Calu3 (cell line): ENCODE measurements at regions not wholly inside any gene's neighbourhood (a gene's known extent, or its start where the extent isn't known, plus 50 kb on each side); places are given as distances from the start of the nearest gene placed in this dataset.

Experiments used
- BruUV-seq: library from RNA; stranded (reverse); fragments of 400-500 nt; replicated peaks from 2 replicates; lab custom pipeline; 2021; lab: Mats Ljungman, UMichigan
- CTCF ChIA-PET: fragments of 300-600 bp; sonication (Branson Sonifier 250); formaldehyde crosslinking; loops from one replicate; lab custom pipeline; 2022; ENCODE audit warnings: antibody characterized with exemption; lab: Charles Lee
- DNase-seq: peaks from one replicate; pipeline ENCODE4 v3.0.0; 2022
- H3K27ac Mint-ChIP-seq: one replicate; pipeline ENCODE4 v1.8.0; 2022; ENCODE audit warnings: mixed read lengths; ENCODE audit not compliant: unreplicated experiment
- H3K27me3 Mint-ChIP-seq: one replicate; pipeline ENCODE4 v1.8.0; 2022; ENCODE audit warnings: mixed read lengths; ENCODE audit not compliant: unreplicated experiment
- H3K36me3 Mint-ChIP-seq: one replicate; pipeline ENCODE4 v1.8.0; 2022; ENCODE audit warnings: mild to moderate bottlenecking, moderate library complexity, mixed read lengths; ENCODE audit not compliant: insufficient read depth, unreplicated experiment
- H3K4me1 Mint-ChIP-seq: one replicate; pipeline ENCODE4 v1.8.0; 2022; ENCODE audit warnings: mild to moderate bottlenecking, low read depth, mixed read lengths; ENCODE audit not compliant: unreplicated experiment
- H3K4me3 Mint-ChIP-seq: one replicate; pipeline ENCODE4 v1.8.0; 2022; ENCODE audit warnings: mild to moderate bottlenecking, low read depth, moderate library complexity, mixed read lengths; ENCODE audit not compliant: unreplicated experiment
- H3K9me3 Mint-ChIP-seq: one replicate; pipeline ENCODE4 v1.8.0; 2022; ENCODE audit warnings: low read depth, mixed read lengths; ENCODE audit not compliant: unreplicated experiment
- intact Hi-C: fragments of 100-400 bp; cut with micrococcal nuclease; formaldehyde crosslinking; loops from one replicate; pipeline ENCODE4 v1.10.0; 2022; ENCODE audit not compliant: unreplicated experiment
- TF ChIP-seq, protein P1 (sequence below): fragments of 200-600 bp; IDR thresholded peaks from one replicate; pipeline ENCODE4 v1.8.0; 2022; ENCODE audit warnings: antibody characterized with exemption; ENCODE audit not compliant: unreplicated experiment

DNA sequence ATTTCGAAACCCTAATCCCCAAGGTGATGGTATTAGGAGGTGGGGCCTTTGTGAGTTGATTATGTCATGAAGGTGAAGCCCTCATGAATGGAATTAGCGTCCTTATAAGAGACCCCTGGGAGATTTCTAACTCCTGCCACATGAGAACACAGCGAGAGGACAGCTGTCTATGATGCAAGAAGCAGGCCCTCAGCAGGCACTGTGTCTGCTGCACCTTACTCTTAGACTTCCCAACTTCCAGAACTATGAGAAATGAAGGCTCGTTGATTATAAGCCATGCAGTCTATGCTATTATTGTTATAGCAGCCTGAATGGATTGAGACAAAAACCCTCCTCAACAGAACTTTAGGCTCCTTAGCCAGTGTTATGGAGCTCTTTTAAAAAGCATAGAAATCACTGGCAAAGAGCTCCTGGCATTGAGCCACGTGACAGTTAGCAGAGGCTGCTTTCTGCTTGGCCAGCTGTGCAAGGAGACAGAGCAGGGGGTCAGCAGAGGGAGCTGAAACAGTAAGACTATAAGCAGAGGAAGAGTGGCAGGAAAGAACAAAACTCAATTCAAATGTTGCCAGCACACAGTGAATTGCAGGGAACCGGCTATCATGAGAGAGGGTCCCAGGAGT lies 219.2 kb upstream of the FAT1 start:
- Mint-ChIP-seq H3K36me3 (no peaks in the 10 kb centered on the region), H3K4me3 (no peak overlapping the region), H3K4me1 (peaks cover 29% of the 10 kb centered on the region), H3K27me3 (no peaks in the 10 kb centered on the region), H3K9me3 (peaks cover 3% of the 10 kb centered on the region), H3K27ac (no peak overlapping the region)
- TF ChIP-seq, protein P1, sequence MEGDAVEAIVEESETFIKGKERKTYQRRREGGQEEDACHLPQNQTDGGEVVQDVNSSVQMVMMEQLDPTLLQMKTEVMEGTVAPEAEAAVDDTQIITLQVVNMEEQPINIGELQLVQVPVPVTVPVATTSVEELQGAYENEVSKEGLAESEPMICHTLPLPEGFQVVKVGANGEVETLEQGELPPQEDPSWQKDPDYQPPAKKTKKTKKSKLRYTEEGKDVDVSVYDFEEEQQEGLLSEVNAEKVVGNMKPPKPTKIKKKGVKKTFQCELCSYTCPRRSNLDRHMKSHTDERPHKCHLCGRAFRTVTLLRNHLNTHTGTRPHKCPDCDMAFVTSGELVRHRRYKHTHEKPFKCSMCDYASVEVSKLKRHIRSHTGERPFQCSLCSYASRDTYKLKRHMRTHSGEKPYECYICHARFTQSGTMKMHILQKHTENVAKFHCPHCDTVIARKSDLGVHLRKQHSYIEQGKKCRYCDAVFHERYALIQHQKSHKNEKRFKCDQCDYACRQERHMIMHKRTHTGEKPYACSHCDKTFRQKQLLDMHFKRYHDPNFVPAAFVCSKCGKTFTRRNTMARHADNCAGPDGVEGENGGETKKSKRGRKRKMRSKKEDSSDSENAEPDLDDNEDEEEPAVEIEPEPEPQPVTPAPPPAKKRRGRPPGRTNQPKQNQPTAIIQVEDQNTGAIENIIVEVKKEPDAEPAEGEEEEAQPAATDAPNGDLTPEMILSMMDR: no peak
- no TSS peak for BruUV-seq
- CTCF ChIA-PET: no interaction called here
- DNase-seq: no peak
- intact Hi-C loops: loop anchor here (10.0 kb wide), 1 partner anchor 662 kb away; no protein-coding TSS in a partner anchor

DNA sequence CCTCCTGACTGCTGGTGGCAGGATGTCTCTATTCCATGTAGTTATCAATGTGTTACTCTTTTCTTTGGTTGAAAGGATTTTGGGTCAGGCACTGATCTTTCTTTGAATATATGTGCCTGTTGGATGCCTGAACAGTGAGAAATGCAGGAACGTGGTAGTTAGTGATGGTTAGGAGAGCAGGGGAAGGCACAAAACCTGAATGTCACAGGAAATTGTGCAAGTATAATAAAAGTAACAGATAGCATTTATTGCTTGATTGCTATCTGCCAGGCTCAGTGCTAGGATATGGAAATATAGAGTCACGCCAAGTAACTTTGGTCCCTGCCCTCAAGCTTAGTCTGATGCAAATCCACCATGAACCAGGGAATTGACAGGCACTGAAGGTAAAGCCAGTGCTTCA lies 219.8 kb upstream of the FAT1 start:
- no TSS peak for BruUV-seq
- Mint-ChIP-seq H3K9me3 (no peaks in the 10 kb centered on the region), H3K27me3 (no peaks in the 10 kb centered on the region), H3K27ac (no peak overlapping the region), H3K4me1 (peaks cover 25% of the 10 kb centered on the region), H3K4me3 (no peak overlapping the region), H3K36me3 (no peaks in the 10 kb centered on the region)
- no peak for DNase-seq
- TF ChIP-seq, protein P1: no peak
- CTCF ChIA-PET: no interaction called here
- intact Hi-C loops: loop anchor here (10.0 kb wide), 1 partner anchor 661 kb away; no protein-coding TSS in a partner anchor

DNA sequence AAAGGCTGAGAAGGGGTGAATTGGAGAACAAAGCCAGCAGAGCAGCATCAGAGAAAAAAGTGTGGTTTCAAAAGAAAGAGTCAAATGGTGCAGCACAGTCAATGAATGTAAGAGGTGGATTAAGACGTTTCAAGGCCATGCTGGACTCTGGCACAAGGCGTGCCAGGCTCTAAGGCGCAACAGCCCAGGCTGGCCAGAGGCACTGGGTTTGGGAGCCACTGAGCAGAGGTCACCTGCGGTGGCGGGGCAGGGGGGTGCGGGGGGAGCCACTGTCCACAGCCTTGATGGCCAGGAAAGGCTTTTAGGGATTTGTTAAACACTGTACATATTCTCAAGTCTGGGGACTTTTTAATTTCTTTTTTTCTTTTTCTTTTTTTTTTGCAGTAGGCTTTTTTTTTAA lies 222.5 kb upstream of the FAT1 start:
- no peak for DNase-seq
- no TSS peak for BruUV-seq
- CTCF ChIA-PET: interaction anchor here (0.8 to 0.9 kb wide), 2 partner anchors 101 to 218 kb away, joined by 4 read pairs; no protein-coding TSS in a partner anchor
- no peak overlapping the region for H3K27ac Mint-ChIP-seq
- peaks cover 25% of the 10 kb centered on the region for H3K4me1 Mint-ChIP-seq
- TF ChIP-seq, protein P1: no peak
- intact Hi-C loops: loop anchor here (1.0 to 10.0 kb wide), 2 partner anchors 218 to 659 kb away; no protein-coding TSS in a partner anchor
- H3K27me3 Mint-ChIP-seq: no peaks in the 10 kb centered on the region
- no peaks in the 10 kb centered on the region for H3K36me3 Mint-ChIP-seq
- no peak overlapping the region for H3K4me3 Mint-ChIP-seq
- no peaks in the 10 kb centered on the region for H3K9me3 Mint-ChIP-seq

DNA sequence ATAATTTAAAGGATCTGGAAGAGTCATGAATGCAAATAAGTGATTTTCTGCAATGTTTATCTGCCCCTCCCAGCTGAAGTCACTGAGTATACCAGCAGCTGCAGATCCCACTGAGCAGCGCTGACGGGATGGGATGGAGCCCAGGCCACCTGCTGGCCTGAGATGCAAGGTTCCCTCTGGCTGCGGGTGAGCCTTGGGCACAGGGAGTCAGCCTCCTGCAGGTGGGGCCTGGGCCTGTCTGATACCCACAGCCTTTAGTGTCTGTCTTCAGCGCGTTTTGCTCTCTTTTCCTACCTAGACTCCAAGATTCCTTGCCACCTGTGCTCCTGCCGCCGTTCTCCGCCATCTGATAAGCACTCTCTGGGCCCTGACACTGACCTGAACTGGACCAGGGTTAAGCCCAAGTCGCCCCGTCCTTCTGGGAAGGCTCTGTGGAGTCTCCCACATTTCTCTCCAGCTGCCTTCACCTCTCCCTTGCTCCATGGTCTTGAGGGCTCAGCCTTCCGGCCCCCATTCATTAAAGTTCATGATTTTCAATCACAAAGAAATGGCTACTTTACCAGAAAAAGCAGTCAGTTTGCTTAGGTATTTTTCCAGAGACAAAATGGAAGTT lies 223.1 kb upstream of the FAT1 start:
- Mint-ChIP-seq H3K4me1 (peaks cover 25% of the 10 kb centered on the region), H3K27ac (no peak overlapping the region), H3K36me3 (no peaks in the 10 kb centered on the region), H3K9me3 (no peaks in the 10 kb centered on the region), H3K27me3 (no peaks in the 10 kb centered on the region), H3K4me3 (no peak overlapping the region)
- intact Hi-C loops: loop anchor here (1.0 to 10.0 kb wide), 2 partner anchors 218 to 658 kb away; no protein-coding TSS in a partner anchor
- CTCF ChIA-PET: interaction anchor here (0.8 to 0.9 kb wide), 2 partner anchors 102 to 219 kb away, joined by 4 read pairs; no protein-coding TSS in a partner anchor
- TF ChIP-seq, protein P1: peak; percentile 42
- peak; percentile 77 for DNase-seq
- BruUV-seq: no TSS peak
